ENCODE measurements at regions not wholly inside any gene's neighbourhood (a gene's known extent, or its start where the extent isn't known, plus 50 kb on each side); places are given as distances from the start of the nearest gene placed in this dataset.

- Histone ChIP-seq H3K4ac (ENCODE audit: low read depth, low read length) (no peak overlapping the region), H3K79me2 (ENCODE audit: insufficient read depth, low read length) (no peaks in the 10 kb centered on the region), H3K23me2 (ENCODE audit: insufficient read length, low read depth, low read length, poor library complexity, severe bottlenecking) (no peaks in the 10 kb centered on the region), H4K91ac (ENCODE audit: insufficient read length, low read depth, low read length) (no peak overlapping the region), H3K4me2 (ENCODE audit: insufficient read depth, insufficient read length, low read length) (no peak overlapping the region), H3K27ac (ENCODE audit: insufficient read length, low read depth, low read length) (no peak overlapping the region), H2AK5ac (ENCODE audit: insufficient read length, low read length) (no peak overlapping the region), H3K9ac (ENCODE audit: extremely low read depth, insufficient read length, low read length) (no peak overlapping the region), H3K18ac (ENCODE audit: insufficient read length, low read depth, low read length) (no peak overlapping the region), H3K79me1 (ENCODE audit: insufficient read depth, low read depth, low read length, poor library complexity, severe bottlenecking) (no peaks in the 10 kb centered on the region), H2BK120ac (ENCODE audit: low read depth, low read length, poor library complexity, severe bottlenecking) (no peak overlapping the region), H3T11ph (ENCODE audit: low read length) (no peak overlapping the region), H2BK20ac (ENCODE audit: low read depth, low read length, poor library complexity, severe bottlenecking) (no peak overlapping the region), H3K14ac (ENCODE audit: insufficient read depth, low read length) (no peak overlapping the region), H2BK15ac (ENCODE audit: low read depth, low read length) (no peak overlapping the region), H4K20me1 (ENCODE audit: control insufficient read depth, insufficient read depth, insufficient read length) (no peaks in the 10 kb centered on the region), H2BK12ac (ENCODE audit: insufficient read length, low read depth, low read length) (no peak overlapping the region), H4K5ac (ENCODE audit: insufficient read length, low read depth, low read length) (no peak overlapping the region), H3K56ac (ENCODE audit: insufficient read length, low read depth, low read length) (no peak overlapping the region), H3K4me1 (ENCODE audit: insufficient read depth, low read length) (no peaks in the 10 kb centered on the region), H3K23ac (ENCODE audit: insufficient read length, low read depth, low read length) (no peak overlapping the region), H3K27me3 (ENCODE audit: insufficient read depth, low read length) (no peaks in the 10 kb centered on the region), H4K8ac (replicated peaks; ENCODE audit: insufficient read length, low read depth, low read length) (no peak overlapping the region), H2BK5ac (ENCODE audit: insufficient read length, low read length) (no peak overlapping the region), H2AFZ (ENCODE audit: low read length) (no peak overlapping the region), H3K9me3 (ENCODE audit: control insufficient read depth, low read depth, low read length) (peaks cover 2% of the 10 kb centered on the region)
- no peak overlapping the region for H3K4me3 Mint-ChIP-seq
- peaks cover 14% of the 10 kb centered on the region for H3K27me3 Mint-ChIP-seq (ENCODE audit: low read depth)
- TF ChIP-seq, protein P1, sequence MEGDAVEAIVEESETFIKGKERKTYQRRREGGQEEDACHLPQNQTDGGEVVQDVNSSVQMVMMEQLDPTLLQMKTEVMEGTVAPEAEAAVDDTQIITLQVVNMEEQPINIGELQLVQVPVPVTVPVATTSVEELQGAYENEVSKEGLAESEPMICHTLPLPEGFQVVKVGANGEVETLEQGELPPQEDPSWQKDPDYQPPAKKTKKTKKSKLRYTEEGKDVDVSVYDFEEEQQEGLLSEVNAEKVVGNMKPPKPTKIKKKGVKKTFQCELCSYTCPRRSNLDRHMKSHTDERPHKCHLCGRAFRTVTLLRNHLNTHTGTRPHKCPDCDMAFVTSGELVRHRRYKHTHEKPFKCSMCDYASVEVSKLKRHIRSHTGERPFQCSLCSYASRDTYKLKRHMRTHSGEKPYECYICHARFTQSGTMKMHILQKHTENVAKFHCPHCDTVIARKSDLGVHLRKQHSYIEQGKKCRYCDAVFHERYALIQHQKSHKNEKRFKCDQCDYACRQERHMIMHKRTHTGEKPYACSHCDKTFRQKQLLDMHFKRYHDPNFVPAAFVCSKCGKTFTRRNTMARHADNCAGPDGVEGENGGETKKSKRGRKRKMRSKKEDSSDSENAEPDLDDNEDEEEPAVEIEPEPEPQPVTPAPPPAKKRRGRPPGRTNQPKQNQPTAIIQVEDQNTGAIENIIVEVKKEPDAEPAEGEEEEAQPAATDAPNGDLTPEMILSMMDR (conservative IDR thresholded peaks at IDR 0.05) = no peak
- peaks cover 6 to 10% (median 6%) of the 10 kb centered on the region in 3 experiments for H3K36me3 Mint-ChIP-seq (ENCODE audit: insufficient read depth in 1 of 3, low read depth in 3 of 3)
- peaks cover 17% of the 10 kb centered on the region in 2 experiments for H3K9me3 Mint-ChIP-seq
- peaks cover 4 to 7% of the 10 kb centered on the region in 2 experiments for H3K4me1 Mint-ChIP-seq
- no CpG with 5 or more reads among the region's 4 CpGs for WGBS (ENCODE audit: extremely low coverage, insufficient read length, low lambda C conversion rate)
- no peak overlapping the region for H3K27ac Mint-ChIP-seq
- no peak for DNase-seq
These were observed 279.9 kb upstream of the NCKAP5 start for GRCh38 chr2:133848111-133848649.
